Panc1 (cell line): ENCODE measurements at regions not wholly inside any gene's neighbourhood (a gene's known extent, or its start where the extent isn't known, plus 50 kb on each side); places are given as distances from the start of the nearest gene placed in this dataset.

Experiments used
- ATAC-seq: fragments of 200-7000 bp; cut with Tn5 transposase; 2 replicates; pipeline ENCODE4 v1.9.1; 2020; ENCODE audit warnings: mild to moderate bottlenecking, moderate library complexity
- BruUV-seq: library from RNA; stranded (reverse); fragments of 400-500 nt; replicated peaks from 2 replicates; lab custom pipeline; 2021; lab: Mats Ljungman, UMichigan
- CTCF ChIA-PET: fragments of 300-600 bp; sonication (Branson Sonifier 250); formaldehyde crosslinking; loops from one replicate; lab custom pipeline; 2022; ENCODE audit warnings: antibody characterized with exemption; lab: Charles Lee
- POLR2A ChIA-PET: fragments of 300-600 bp; sonication (Branson Sonifier 250); formaldehyde crosslinking; loops from one replicate; lab custom pipeline; 2022; ENCODE audit warnings: antibody characterized with exemption; lab: Charles Lee
- DNase-seq: peaks from one replicate; pipeline ENCODE4 v3.0.0-alpha.2; 2010; ENCODE audit warnings: low read depth, low spot score
- H3K27ac ChIP-seq: 2 replicates; pipeline ENCODE4 v1.5.1; 2011; ENCODE audit warnings: mild to moderate bottlenecking, low read length, inconsistent platforms
- H3K27me3 ChIP-seq: fragments of 200-500 bp; sonication (Bioruptor generic); 2 replicates; pipeline ENCODE4 v1.6.0; 2014; ENCODE audit warnings: low read length, inconsistent platforms; ENCODE audit not compliant: control insufficient read depth, insufficient read depth
- H3K36me3 ChIP-seq: fragments of 200-500 bp; sonication (Bioruptor generic); 2 replicates; pipeline ENCODE4 v1.5.1; 2014; ENCODE audit warnings: inconsistent platforms, mild to moderate bottlenecking, low read length, moderate library complexity; ENCODE audit not compliant: control insufficient read depth, insufficient read depth
- H3K4me1 ChIP-seq: 2 replicates; pipeline ENCODE4 v1.5.1; 2011; ENCODE audit warnings: inconsistent platforms, mild to moderate bottlenecking, low read length, moderate library complexity; ENCODE audit not compliant: control insufficient read depth, insufficient read depth
- H3K4me3 ChIP-seq, 2 experiments: 2 replicates each; pipeline ENCODE4 v1.5.1; 2011 to 2012; ENCODE audit warnings: low read depth in 2 of 2, low read length in 2 of 2, mild to moderate bottlenecking in 2 of 2, inconsistent platforms in 1 of 2, moderate library complexity in 1 of 2
- H3K9me3 ChIP-seq: fragments of 200-500 bp; sonication (Bioruptor generic); 2 replicates; pipeline ENCODE4 v1.5.1; 2014; ENCODE audit warnings: low read depth, mild to moderate bottlenecking, inconsistent platforms, low read length, moderate library complexity; ENCODE audit not compliant: control insufficient read depth, insufficient read depth
- CTCF ChIP-seq: fragments of 450-650 bp; IDR thresholded peaks from 2 replicates; pipeline ENCODE4 v1.5.1; 2017; ENCODE audit warnings: mild to moderate bottlenecking
- POLR2AphosphoS5 ChIP-seq: IDR thresholded peaks from 2 replicates; pipeline ENCODE4 v1.6.1; 2012; ENCODE audit warnings: mild to moderate bottlenecking, low read depth, low read length, moderate library complexity
- REST ChIP-seq, 2 experiments: IDR thresholded peaks; 2 replicates each; pipeline ENCODE4 v1.6.1; 2011 to 2012; ENCODE audit warnings: low read depth in 2 of 2, control low read depth in 1 of 2, low read length in 1 of 2, mild to moderate bottlenecking in 1 of 2, moderate library complexity in 1 of 2; ENCODE audit not compliant: insufficient read depth in 1 of 2
- SIN3A ChIP-seq: IDR thresholded peaks from 2 replicates; pipeline ENCODE4 v1.6.1; 2012; ENCODE audit warnings: low read depth, mild to moderate bottlenecking, low read length, moderate library complexity, borderline replicate concordance; ENCODE audit not compliant: insufficient read depth
- TCF7L2 ChIP-seq: IDR thresholded peaks from 2 replicates; pipeline ENCODE4 v1.6.1; 2011; ENCODE audit warnings: mild to moderate bottlenecking, low read depth, low read length, inconsistent platforms
- in situ Hi-C: cut with HindIII; loops from 2 replicates; pipeline ENCODE4 v1.10.0; 2016; ENCODE audit warnings: low sequenced_read_pairs, low pct_unique_long_range_greater_than_20kb
- intact Hi-C: fragments of 100-400 bp; cut with micrococcal nuclease; formaldehyde crosslinking; loops from one replicate; pipeline ENCODE4 v1.10.0; 2022; ENCODE audit not compliant: unreplicated experiment

- TF ChIP-seq CTCF: peak; percentile 89
- TF ChIP-seq POLR2AphosphoS5: no peak
- no peak overlapping the region for H3K4me3 ChIP-seq
- intact Hi-C loops (loop anchor here (5.0 kb wide), 1 partner anchor 868 kb away; no protein-coding TSS in a partner anchor), in situ Hi-C loops (no loop called here)
- BruUV-seq: no TSS peak
- peak; percentile 10 for DNase-seq
- ChIA-PET CTCF (interaction anchor here (0.6 kb wide), 1 partner anchor 457 kb away, joined by 3 read pairs; no protein-coding TSS in a partner anchor), POLR2A (no interaction called here)
- no peaks in the 10 kb centered on the region for H3K27me3 ChIP-seq
- no peaks in the 10 kb centered on the region for H3K4me1 ChIP-seq
- no peaks in the 10 kb centered on the region for H3K9me3 ChIP-seq
- no peaks in the 10 kb centered on the region for H3K36me3 ChIP-seq
- peak; percentile 83 for ATAC-seq
- H3K27ac ChIP-seq: no peak overlapping the region
These were observed 547.5 kb downstream of the SMARCA1 start for GRCh38 chrX:128975745-128976144.

- ChIA-PET POLR2A (no interaction called here), CTCF (no interaction called here)
- in situ Hi-C loops (no loop called here), intact Hi-C loops (no loop called here)
- TF ChIP-seq SIN3A (no peak), TCF7L2 (no peak), POLR2AphosphoS5 (no peak), REST (IDR thresholded peaks at IDR 0.05; ENCODE audit: insufficient read depth in 1 of 2, low read depth in 2 of 2, low read length in 1 of 2) (no peak), CTCF (no peak)
- Histone ChIP-seq H3K4me1 (no peaks in the 10 kb centered on the region), H3K27me3 (no peaks in the 10 kb centered on the region), H3K27ac (no peak overlapping the region), H3K36me3 (no peaks in the 10 kb centered on the region), H3K4me3 (no peak overlapping the region), H3K9me3 (no peaks in the 10 kb centered on the region)
- no peak for DNase-seq
- no TSS peak for BruUV-seq
- no peak for ATAC-seq
These were observed 550.3 kb downstream of the SMARCA1 start for GRCh38 chrX:128973033-128973432.

- H3K27ac ChIP-seq: no peak overlapping the region
These were observed 562.0 kb downstream of the SMARCA1 start for GRCh38 chrX:128961290-128961689.

More at GRCh38 chrX:128961290-128961689, 562.0 kb downstream of the SMARCA1 start:
- BruUV-seq: no TSS peak
- ATAC-seq (no peak), DNase-seq (no peak)
- intact Hi-C loops (no loop called here), in situ Hi-C loops (no loop called here)
- no peak for TF ChIP-seq CTCF
- no peak for TF ChIP-seq SIN3A
- no peak for TF ChIP-seq TCF7L2
- TF ChIP-seq REST (IDR thresholded peaks at IDR 0.05; ENCODE audit: insufficient read depth in 1 of 2, low read depth in 2 of 2, low read length in 1 of 2): no peak
- Histone ChIP-seq H3K9me3 (no peaks in the 10 kb centered on the region), H3K4me3 (no peak overlapping the region), H3K4me1 (no peaks in the 10 kb centered on the region), H3K27me3 (no peaks in the 10 kb centered on the region), H3K36me3 (no peaks in the 10 kb centered on the region)
- ChIA-PET CTCF (no interaction called here), POLR2A (no interaction called here)
